Loucy (cell line): ENCODE measurements at regions not wholly inside any gene's neighbourhood (a gene's known extent, or its start where the extent isn't known, plus 50 kb on each side); places are given as distances from the start of the nearest gene placed in this dataset.

Experiments used
- H2AFZ ChIP-seq: fragments of 200-600 bp; sonication (generic); 2 replicates; pipeline ENCODE4 v1.6.0; 2016; ENCODE audit warnings: antibody characterized with exemption, mild to moderate bottlenecking, low read length, moderate library complexity
- H3F3A ChIP-seq: fragments of 200-600 bp; 2 replicates; pipeline ENCODE4 v1.6.0; 2016; ENCODE audit warnings: antibody characterized with exemption, low read depth, mild to moderate bottlenecking
- H3K27me3 ChIP-seq: fragments of 200-600 bp; sonication (generic); 2 replicates; pipeline ENCODE4 v1.6.1; 2014; ENCODE audit warnings: low read length, mild to moderate bottlenecking; ENCODE audit not compliant: insufficient read depth, poor library complexity, severe bottlenecking
- H3K36me3 ChIP-seq: fragments of 200-600 bp; sonication (generic); 2 replicates; pipeline ENCODE4 v1.6.1; 2016; ENCODE audit warnings: low read length; ENCODE audit not compliant: insufficient read depth
- H3K4me1 ChIP-seq: fragments of 200-600 bp; sonication (generic); 2 replicates; pipeline ENCODE4 v1.5.1; 2014; ENCODE audit warnings: low read length, mild to moderate bottlenecking; ENCODE audit not compliant: insufficient read depth, poor library complexity, severe bottlenecking
- H3K4me2 ChIP-seq: fragments of 200-600 bp; sonication (generic); 2 replicates; pipeline ENCODE4 v1.6.0; 2014; ENCODE audit warnings: antibody characterized with exemption, low read length, low read depth, mild to moderate bottlenecking; ENCODE audit not compliant: poor library complexity, severe bottlenecking
- H3K4me3 ChIP-seq: fragments of 200-600 bp; sonication (generic); 2 replicates; pipeline ENCODE4 v1.5.1; 2014; ENCODE audit warnings: low read length, mild to moderate bottlenecking, mixed read lengths; ENCODE audit not compliant: poor library complexity, severe bottlenecking
- H3K79me2 ChIP-seq: fragments of 200-600 bp; sonication (generic); 2 replicates; pipeline ENCODE4 v1.6.1; 2014; ENCODE audit warnings: low read length; ENCODE audit not compliant: insufficient read depth
- H3K9ac ChIP-seq: fragments of 200-600 bp; sonication (generic); 2 replicates; pipeline ENCODE4 v1.6.0; 2014; ENCODE audit warnings: mild to moderate bottlenecking, low read depth, low read length, moderate library complexity; ENCODE audit not compliant: poor library complexity, severe bottlenecking
- H3K9me2 ChIP-seq: fragments of 200-600 bp; sonication (generic); replicated peaks from 2 replicates; pipeline ENCODE4 v1.6.1; 2016; ENCODE audit warnings: low read depth, low read length, mixed read lengths
- H3K9me3 ChIP-seq: fragments of 200-600 bp; sonication (generic); 2 replicates; pipeline ENCODE4 v1.6.1; 2014; ENCODE audit warnings: mild to moderate bottlenecking, antibody characterized with exemption, low read length, low read depth; ENCODE audit not compliant: insufficient read depth
- H4K20me1 ChIP-seq: fragments of 200-600 bp; sonication (generic); 2 replicates; pipeline ENCODE4 v1.6.0; 2014; ENCODE audit warnings: antibody characterized with exemption, low read length, mild to moderate bottlenecking; ENCODE audit not compliant: insufficient read depth, poor library complexity, severe bottlenecking
- CTCF ChIP-seq: fragments of 200-600 bp; sonication (generic); conservative IDR thresholded peaks from 2 replicates; pipeline ENCODE4 v1.5.1; 2014; ENCODE audit warnings: mild to moderate bottlenecking, antibody characterized with exemption, low read length
- EZH2phosphoT487 ChIP-seq: fragments of 200-600 bp; IDR thresholded peaks from 2 replicates; pipeline ENCODE4 v1.6.1; 2018; ENCODE audit warnings: antibody characterized with exemption, mild to moderate bottlenecking, moderate library complexity, borderline replicate concordance

- no peak overlapping the region for H3K4me3 ChIP-seq
- H3F3A ChIP-seq = no peaks in the 10 kb centered on the region
- H3K9me2 ChIP-seq = no peaks in the 10 kb centered on the region
- TF ChIP-seq CTCF (no peak), EZH2phosphoT487 (no peak)
- H3K27me3 ChIP-seq = no peaks in the 10 kb centered on the region
- no peak overlapping the region for H2AFZ ChIP-seq
- H4K20me1 ChIP-seq = no peaks in the 10 kb centered on the region
- H3K9me3 ChIP-seq = no peaks in the 10 kb centered on the region
- H3K36me3 ChIP-seq = no peaks in the 10 kb centered on the region
- no peak overlapping the region for H3K9ac ChIP-seq
- no peaks in the 10 kb centered on the region for H3K4me1 ChIP-seq
- no peaks in the 10 kb centered on the region for H3K79me2 ChIP-seq
- H3K4me2 ChIP-seq = no peak overlapping the region
Measured at GRCh38 chr2:175518206-175518605, 336.7 kb upstream of the ATP5MC3 start.

- H3K79me2 ChIP-seq = no peaks in the 10 kb centered on the region
- no peaks in the 10 kb centered on the region for H3K4me1 ChIP-seq
- TF ChIP-seq CTCF = no peak
- TF ChIP-seq EZH2phosphoT487 = no peak
- no peak overlapping the region for H3K4me3 ChIP-seq
- no peaks in the 10 kb centered on the region for H3K36me3 ChIP-seq
- H2AFZ ChIP-seq = no peak overlapping the region
- H3K9me3 ChIP-seq = 0 out of 2 replicates have a peak, but pooled peaks cover 4% of the 10 kb centered on the region
- H3K27me3 ChIP-seq = no peaks in the 10 kb centered on the region
- no peaks in the 10 kb centered on the region for H4K20me1 ChIP-seq
- no peaks in the 10 kb centered on the region for H3F3A ChIP-seq
- H3K9ac ChIP-seq = no peak overlapping the region
- H3K4me2 ChIP-seq = no peak overlapping the region
- H3K9me2 ChIP-seq = no peaks in the 10 kb centered on the region
Measured at GRCh38 chr2:175516555-175516954, 335.0 kb upstream of the ATP5MC3 start.

GRCh38 chr2:175500255-175500654, 318.7 kb upstream of the ATP5MC3 start:
- no peaks in the 10 kb centered on the region for H3K9me2 ChIP-seq
- H3K4me2 ChIP-seq = no peak overlapping the region
- H3K36me3 ChIP-seq = no peaks in the 10 kb centered on the region
- no peaks in the 10 kb centered on the region for H3F3A ChIP-seq
- no peaks in the 10 kb centered on the region for H3K79me2 ChIP-seq
- no peak overlapping the region for H3K4me3 ChIP-seq
- H2AFZ ChIP-seq = no peak overlapping the region
- no peaks in the 10 kb centered on the region for H4K20me1 ChIP-seq
- H3K9me3 ChIP-seq = peaks cover 4% of the 10 kb centered on the region; the same call in 1 of the 2 replicates
- TF ChIP-seq EZH2phosphoT487 (no peak), CTCF (no peak)
- no peaks in the 10 kb centered on the region for H3K27me3 ChIP-seq
- no peak overlapping the region for H3K9ac ChIP-seq
- no peaks in the 10 kb centered on the region for H3K4me1 ChIP-seq
